Endothelial cell of umbilical vein (primary cell): ENCODE measurements at regions not wholly inside any gene's neighbourhood (a gene's known extent, or its start where the extent isn't known, plus 50 kb on each side); places are given as distances from the start of the nearest gene placed in this dataset.

ENCODE experiments used
- CTCF ChIP-seq, 2 donors: IDR thresholded peaks; 1 replicate in 1 of 2; 2 replicates in 1 of 2; pipeline ENCODE4 v1.5.1; 2011; ENCODE audit warnings: low read length in 2 of 2, mild to moderate bottlenecking in 2 of 2, moderate library complexity in 2 of 2, control low read depth in 1 of 2, inconsistent platforms in 1 of 2, low read depth in 1 of 2; ENCODE audit not compliant: insufficient read depth in 1 of 2; ENCODE audit errors: extremely low read depth in 1 of 2
- POLR2A ChIP-seq: IDR thresholded peaks from 2 replicates; pipeline ENCODE4 v1.6.1; 2012; ENCODE audit warnings: low read depth, mild to moderate bottlenecking, control low read depth, low read length

GRCh38 chr11:24068197-24068596, 428.7 kb upstream of the LUZP2 start:
- TF ChIP-seq CTCF (IDR thresholded peaks at IDR 0.05; ENCODE audit: extremely low read depth in 1 of 2, insufficient read depth in 1 of 2, low read depth in 1 of 2, low read length in 2 of 2) = no peak
- no peak for TF ChIP-seq POLR2A
